Dedifferentiated amniotic fluid mesenchymal stem cell (primary cell): ENCODE measurements at regions not wholly inside any gene's neighbourhood (a gene's known extent, or its start where the extent isn't known, plus 50 kb on each side); places are given as distances from the start of the nearest gene placed in this dataset.

Experiments
- DNase-seq: peaks from one replicate; pipeline ENCODE4 v3.0.0-alpha.2; 2016; ENCODE audit errors: extremely low spot score

GRCh38 chr2:48254839-48255238, 59.6 kb upstream of the FOXN2 start:
- DNase-seq, result no peak

- DNase-seq, result no peak
Measured at GRCh38 chr2:48257456-48257855, 57.0 kb upstream of the FOXN2 start.

GRCh38 chr2:48258481-48259149, 55.9 kb upstream of the FOXN2 start:
- no peak for DNase-seq

DNA sequence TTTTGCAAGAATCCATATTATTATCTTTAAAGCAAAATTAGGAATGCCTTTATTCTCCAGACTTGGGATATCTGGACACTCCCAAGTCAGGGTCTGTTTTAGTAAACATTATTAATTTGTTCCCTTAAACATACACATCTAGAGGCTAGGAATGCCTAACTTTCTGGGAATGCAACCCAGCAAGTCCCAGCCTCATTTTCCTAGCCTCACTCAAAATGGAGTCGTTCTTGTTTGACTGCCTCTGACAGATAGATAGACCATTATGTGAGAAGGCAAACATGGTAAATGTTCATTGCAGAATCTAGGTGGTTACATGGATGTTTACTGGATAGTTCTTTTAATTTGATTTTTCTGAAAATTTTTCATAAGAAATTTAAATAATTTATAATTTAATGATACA, 54.7 kb upstream of the FOXN2 start:
- no peak for DNase-seq

DNA sequence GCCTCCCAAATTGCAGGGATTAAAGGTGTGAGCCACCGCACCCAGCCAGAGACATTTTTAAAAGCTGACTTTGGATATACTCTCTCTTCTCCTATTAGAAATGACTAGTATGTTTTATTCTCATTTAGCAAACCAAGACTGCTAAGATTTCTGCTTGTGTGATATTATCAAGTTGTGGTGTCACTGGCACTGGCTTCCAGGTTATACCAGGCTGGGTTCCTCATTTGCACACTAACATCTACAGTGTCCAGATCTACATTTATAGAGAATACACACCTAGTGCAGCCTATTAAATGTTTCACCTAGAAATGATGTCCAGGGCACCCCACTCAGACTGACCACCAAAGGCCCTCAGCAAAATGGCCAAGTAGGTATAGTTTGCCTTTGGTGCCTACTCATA, 49.9 kb upstream of the FOXN2 start:
- DNase-seq, result no peak
